ENCODE measurements at regions not wholly inside any gene's neighbourhood (a gene's known extent, or its start where the extent isn't known, plus 50 kb on each side); places are given as distances from the start of the nearest gene placed in this dataset.

- no peak for DNase-seq
Observed at GRCh38 chr3:117091676-117092075, 382.1 kb downstream of the TUSC7 start.

DNA sequence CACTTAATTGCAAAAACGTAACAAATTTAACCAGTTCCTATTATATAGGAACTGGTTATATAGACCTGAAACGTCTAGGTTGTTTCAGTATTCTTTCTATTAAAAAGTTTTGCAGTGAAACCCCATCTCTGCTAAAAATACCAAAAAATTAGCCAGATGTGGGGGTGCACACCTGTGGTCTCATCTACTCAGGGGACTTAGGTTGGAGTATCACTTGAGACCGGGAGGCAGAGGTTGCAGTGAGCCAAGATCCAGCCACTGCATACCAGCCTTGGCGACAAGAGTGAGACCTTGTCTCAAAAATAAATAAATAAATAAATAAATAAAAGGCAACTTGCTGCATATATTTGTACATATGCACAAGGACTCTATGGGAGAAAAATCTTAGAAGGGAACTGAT, 387.0 kb downstream of the TUSC7 start:
- DNase-seq = no peak

DNA sequence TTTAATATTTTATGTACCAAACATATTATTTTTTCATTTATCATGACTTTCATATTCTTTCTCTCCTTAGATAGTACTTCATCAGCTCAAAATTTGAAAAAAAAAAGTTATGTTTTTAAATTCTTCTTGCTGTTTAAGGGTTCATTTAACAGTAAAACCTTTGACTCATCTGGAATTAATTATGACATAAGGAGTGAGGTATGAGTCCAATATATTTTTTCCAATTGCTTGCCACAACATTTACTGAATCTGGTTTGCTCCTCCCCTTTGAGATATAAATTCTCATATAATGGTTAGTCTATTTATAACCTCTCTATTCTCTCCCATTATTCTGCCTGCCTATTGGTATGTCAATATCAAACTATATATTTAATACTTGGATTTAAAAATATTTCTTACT, 387.8 kb downstream of the TUSC7 start:
- DNase-seq = no peak

DNA sequence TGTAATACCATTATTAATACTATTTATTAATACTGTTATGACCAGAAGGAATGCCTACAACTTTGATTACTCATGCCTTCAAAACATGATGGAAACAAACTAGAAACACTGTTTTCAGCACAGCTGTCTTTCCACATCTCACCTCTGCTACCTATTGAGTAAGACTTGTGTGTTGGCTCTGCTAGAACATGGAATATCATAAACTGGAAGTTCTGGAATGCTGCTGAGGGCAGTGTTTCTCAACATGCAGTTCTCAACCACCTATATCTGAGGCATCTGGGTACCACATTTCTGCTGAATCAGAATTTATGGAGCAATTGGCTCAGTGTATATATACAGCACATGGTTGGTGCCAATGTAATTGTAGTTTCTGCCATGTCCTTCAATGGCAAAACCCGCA, 392.1 kb downstream of the TUSC7 start:
- no peak for DNase-seq

DNA sequence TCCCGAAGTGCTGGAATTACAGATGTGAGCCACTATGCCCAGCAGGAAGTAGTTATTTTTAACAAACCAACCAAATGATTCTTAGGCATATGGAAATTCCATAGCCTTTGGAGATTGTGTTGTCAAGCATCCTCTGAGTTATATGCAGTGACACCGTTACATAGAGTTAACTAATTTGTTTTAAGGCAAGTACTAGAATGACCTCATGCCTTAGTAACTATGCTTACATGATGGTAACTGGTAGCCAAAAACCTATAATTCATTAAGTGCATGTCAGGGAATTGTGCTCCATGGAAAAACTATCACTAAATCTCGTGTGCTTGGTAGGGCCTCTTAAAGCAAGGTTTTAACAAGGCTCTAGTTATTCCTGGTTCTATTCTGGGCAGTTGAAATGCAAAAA, 392.8 kb downstream of the TUSC7 start:
- no peak for DNase-seq

GRCh38 chr3:117103675-117104074, 394.1 kb downstream of the TUSC7 start:
- DNase-seq = no peak

DNA sequence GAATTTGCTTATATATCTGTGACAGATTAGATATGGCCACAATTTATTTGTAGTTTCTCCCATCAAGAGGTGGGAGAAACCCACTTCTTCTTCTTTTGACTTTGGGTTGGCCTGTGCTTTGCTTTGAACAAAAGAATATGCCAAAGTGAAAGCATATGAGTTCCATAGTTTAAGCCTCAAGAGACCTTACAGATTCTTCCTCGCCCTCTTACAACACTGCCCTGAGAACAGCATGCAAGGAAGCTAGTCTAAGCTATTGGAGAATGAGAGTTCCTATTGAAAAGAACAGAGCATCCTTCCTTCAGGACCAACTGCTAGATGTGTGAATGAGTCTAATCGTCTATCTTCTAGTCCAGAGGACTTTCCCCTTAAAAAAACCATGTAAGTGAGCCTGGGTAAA, 394.8 kb downstream of the TUSC7 start:
- DNase-seq = no peak

GRCh38 chr3:117104792-117105191, 395.2 kb downstream of the TUSC7 start:
- no peak for DNase-seq

DNA sequence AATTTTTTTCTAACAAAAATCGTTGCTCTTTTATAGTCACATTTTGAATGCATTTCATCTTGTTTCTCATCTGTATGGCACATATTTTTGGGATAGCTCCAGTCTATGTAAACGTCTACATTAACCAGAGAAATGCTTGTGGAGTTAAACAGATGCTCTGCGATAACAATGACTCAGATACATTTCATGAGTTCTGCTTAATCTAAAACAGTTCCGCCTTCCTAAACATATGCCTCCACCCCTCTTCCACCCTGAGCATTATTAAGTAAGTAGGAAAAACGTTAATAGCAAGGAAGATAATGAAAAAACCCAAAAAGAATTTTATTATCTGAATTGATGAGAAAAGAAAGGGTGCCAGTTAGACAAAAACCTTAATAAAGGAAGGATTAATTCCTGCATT, 396.1 kb downstream of the TUSC7 start:
- no peak for DNase-seq

GRCh38 chr3:117106396-117106795, 396.8 kb downstream of the TUSC7 start:
- DNase-seq = no peak

DNA sequence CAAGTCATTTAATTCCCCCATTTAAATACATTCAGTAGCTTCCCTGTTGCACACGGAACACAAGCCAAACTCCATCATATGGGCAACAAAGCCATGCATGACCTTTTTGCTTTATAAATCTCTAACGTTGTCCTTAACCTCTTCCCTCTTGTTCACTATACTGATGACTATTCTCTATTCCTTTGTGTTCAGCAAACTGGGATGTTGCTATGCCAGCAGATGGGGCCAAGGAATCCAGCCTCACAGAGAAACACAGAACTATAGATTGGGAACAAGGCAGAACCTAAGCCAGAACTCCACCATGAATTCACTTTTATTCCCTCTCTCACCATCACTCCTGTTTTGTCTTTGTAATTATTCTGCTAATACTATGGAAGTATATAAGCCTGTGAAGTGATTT, 398.4 kb downstream of the TUSC7 start:
- no peak for DNase-seq

GRCh38 chr3:117109178-117109577, 399.6 kb downstream of the TUSC7 start:
- no peak for DNase-seq

GRCh38 chr3:117114517-117115265, 405.1 kb downstream of the TUSC7 start:
- no peak for DNase-seq

DNA sequence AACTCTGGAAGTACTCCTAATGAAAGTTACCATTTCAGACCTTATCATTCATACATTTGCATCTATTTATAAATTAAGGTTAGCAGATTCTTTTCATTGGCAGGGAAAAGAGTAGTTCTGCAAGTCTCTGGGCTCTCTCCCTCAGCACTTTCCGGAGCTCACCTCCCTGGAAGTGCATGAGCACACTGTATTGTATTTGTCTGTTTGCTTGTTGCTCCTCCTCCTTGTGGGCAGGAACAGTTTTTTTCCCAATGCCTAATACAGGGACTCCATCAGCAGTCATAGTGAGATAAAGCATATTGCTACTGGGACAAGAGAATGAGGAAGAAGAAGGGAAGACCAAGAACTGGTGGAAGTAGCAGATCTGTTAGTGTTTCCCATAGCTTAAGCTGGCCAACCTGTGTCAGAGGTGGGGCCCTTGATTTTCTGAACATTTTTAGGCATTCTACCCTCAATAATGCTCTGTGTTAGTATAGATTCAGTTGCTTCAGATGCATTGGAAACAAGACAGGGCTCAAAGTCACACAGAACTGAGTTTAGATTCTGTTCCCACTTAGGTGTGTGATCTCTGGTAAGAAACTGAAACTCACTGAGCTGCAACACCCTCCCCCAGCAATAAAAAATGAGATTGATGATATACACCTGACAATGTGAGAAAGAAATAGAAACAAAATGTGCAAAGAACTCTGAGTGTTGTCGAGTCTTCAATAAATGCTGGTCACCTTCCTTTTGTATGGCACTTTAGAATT, 407.8 kb downstream of the TUSC7 start:
- no peak for DNase-seq

DNA sequence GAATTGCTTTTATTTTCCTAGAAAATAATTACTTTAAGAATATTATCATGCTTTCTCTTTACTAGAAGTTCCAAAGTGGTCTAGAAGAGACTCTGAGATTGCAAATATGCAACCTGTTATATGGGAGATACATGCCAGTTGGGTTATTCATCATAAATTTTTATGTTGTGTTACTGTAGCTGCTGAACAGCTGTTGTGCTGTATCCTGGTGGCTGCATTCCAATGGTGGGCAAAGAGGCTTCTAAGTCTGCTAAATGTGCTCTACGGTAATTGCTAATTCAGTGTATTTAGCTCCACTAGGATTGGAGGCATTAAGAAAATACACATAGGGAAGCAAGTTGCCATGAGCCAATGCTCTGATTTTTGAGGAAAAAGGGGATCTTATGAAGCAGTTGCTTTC, 409.0 kb downstream of the TUSC7 start:
- no peak for DNase-seq

- DNase-seq = no peak
Observed at GRCh38 chr3:117120014-117120413, 410.4 kb downstream of the TUSC7 start.

DNA sequence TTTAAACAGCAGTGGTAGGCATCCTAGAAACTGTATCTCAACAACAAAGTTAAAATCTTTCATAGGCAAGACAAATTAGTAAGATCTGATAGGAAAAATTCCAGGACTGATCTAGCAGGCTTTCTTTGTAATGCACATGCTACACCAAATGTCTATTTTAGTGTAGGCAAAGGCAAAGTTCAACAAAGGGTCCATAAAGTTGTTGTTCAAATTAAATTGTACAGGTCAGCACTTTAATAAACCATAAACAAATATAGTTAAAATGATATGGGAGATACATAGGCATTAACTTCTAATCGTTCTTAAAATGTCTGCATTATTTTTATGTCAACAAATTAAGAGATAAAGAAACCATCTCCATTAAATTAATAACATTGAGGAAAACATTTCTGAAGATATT, 413.0 kb downstream of the TUSC7 start:
- no peak for DNase-seq

- no peak for DNase-seq
Observed at GRCh38 chr3:117126460-117126859, 416.9 kb downstream of the TUSC7 start.

- no peak for DNase-seq
Observed at GRCh38 chr3:117126946-117127546, 417.5 kb downstream of the TUSC7 start.

DNA sequence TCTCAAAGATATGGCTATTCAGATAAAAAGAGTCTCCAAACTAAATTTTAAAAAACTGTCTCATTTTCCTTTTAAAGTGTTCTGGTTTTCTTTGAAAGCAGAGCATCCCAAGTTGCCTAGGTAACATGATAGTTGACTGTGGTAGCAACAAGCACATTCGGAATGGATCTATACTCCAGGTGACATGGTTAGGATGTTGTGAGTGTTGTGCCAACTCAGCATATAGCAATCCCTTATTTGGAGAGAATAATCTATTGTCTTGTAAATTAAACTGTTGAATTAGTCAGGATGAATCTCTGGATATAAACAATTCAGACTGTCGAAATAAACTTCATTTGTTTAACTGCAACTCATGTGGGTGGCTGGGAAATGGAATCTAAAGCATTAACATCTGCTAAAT, 418.6 kb downstream of the TUSC7 start:
- no peak for DNase-seq

GRCh38 chr3:117128872-117129271, 419.3 kb downstream of the TUSC7 start:
- DNase-seq = no peak

- no peak for DNase-seq
Observed at GRCh38 chr3:117129516-117129915, 419.9 kb downstream of the TUSC7 start.

GRCh38 chr3:117130222-117130621, 420.6 kb downstream of the TUSC7 start:
- no peak for DNase-seq

DNA sequence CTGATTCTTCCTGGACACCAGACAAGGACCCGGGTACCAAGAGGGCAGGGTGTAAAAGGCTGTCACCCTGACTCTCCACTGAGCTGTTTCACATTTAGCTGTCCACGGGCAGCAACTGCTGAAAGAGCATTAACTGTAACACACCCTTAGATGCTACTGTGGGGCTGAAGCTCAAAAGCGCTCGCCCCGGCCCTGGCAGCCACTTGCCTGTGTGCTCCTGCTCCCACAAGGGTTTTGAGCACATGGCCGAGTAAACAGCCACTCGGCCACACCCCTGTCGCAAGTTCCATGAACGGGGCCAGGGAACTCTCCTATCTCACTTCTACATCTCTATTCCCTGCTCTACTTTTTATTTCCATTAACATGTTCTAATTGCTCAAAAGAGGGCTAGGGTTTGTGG, 421.7 kb downstream of the TUSC7 start:
- DNase-seq = no peak

Data from NCI-H345 (cell line).